ENCODE measurements at regions not wholly inside any gene's neighbourhood (a gene's known extent, or its start where the extent isn't known, plus 50 kb on each side); places are given as distances from the start of the nearest gene placed in this dataset.
"Not testable (repeated sequence)": the region's sequence is repeated elsewhere in the genome, so short reads cannot be mapped to it uniquely, and the experiment has no call there.

GRCh38 chrY:3410322-3410892 is 168.5 kb upstream of the TGIF2LY start:
- TF ChIP-seq, protein P1, sequence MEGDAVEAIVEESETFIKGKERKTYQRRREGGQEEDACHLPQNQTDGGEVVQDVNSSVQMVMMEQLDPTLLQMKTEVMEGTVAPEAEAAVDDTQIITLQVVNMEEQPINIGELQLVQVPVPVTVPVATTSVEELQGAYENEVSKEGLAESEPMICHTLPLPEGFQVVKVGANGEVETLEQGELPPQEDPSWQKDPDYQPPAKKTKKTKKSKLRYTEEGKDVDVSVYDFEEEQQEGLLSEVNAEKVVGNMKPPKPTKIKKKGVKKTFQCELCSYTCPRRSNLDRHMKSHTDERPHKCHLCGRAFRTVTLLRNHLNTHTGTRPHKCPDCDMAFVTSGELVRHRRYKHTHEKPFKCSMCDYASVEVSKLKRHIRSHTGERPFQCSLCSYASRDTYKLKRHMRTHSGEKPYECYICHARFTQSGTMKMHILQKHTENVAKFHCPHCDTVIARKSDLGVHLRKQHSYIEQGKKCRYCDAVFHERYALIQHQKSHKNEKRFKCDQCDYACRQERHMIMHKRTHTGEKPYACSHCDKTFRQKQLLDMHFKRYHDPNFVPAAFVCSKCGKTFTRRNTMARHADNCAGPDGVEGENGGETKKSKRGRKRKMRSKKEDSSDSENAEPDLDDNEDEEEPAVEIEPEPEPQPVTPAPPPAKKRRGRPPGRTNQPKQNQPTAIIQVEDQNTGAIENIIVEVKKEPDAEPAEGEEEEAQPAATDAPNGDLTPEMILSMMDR (IDR thresholded peaks at IDR 0.05; ENCODE audit: extremely low read depth in 1 of 2, insufficient read depth in 1 of 2, low read depth in 1 of 2, low read length in 2 of 2), result not testable (repeated sequence)
- TF ChIP-seq POLR2A (IDR thresholded peaks at IDR 0.05; ENCODE audit: low read depth, low read length); EZH2 (IDR thresholded peaks at IDR 0.05; ENCODE audit: borderline replicate concordance, low read depth, low read length, severe bottlenecking); POLR2AphosphoS5 (IDR thresholded peaks at IDR 0.05; ENCODE audit: insufficient read depth, low read depth, low read length); GATA2 (IDR thresholded peaks at IDR 0.05; ENCODE audit: insufficient read depth, insufficient read length, low read depth, low read length); MYC (IDR thresholded peaks at IDR 0.05; ENCODE audit: low read depth, low read length): not testable (repeated sequence)
